CD14-positive monocyte (primary cell): ENCODE measurements at regions not wholly inside any gene's neighbourhood (a gene's known extent, or its start where the extent isn't known, plus 50 kb on each side); places are given as distances from the start of the nearest gene placed in this dataset.
A peak's percentile ranks its signal among the peaks of the same experiment; 100 is the strongest.

Experiments
- DNase-seq, 3 donors: peaks; one replicate each; pipeline ENCODE4 v3.0.0-alpha.2; 2011 to 2022
- H2AFZ ChIP-seq: 2 replicates; pipeline ENCODE4 v1.6.0; 2012; ENCODE audit warnings: mild to moderate bottlenecking, low read depth, low read length, inconsistent platforms; ENCODE audit not compliant: insufficient read depth, poor library complexity, severe bottlenecking
- H3K27ac ChIP-seq, 2 donors: 1 replicate in 1 of 2; 2 replicates in 1 of 2; pipeline ENCODE4 v1.5.1; 2012 to 2013; ENCODE audit warnings: low read length in 2 of 2, control low read depth in 1 of 2, inconsistent platforms in 1 of 2, low read depth in 1 of 2, mild to moderate bottlenecking in 1 of 2
- H3K27me3 ChIP-seq, 2 donors: one replicate each; pipeline versions ENCODE4 v1.6.0 to v1.6.1; 2011 to 2013; ENCODE audit warnings: low read length in 2 of 2; ENCODE audit not compliant: control insufficient read depth in 2 of 2, insufficient read depth in 2 of 2
- H3K36me3 ChIP-seq, 2 donors: replicated peaks in 1 of 2; 1 replicate in 1 of 2; 2 replicates in 1 of 2; pipeline versions ENCODE4 v1.5.1 to v1.6.1; 2012 to 2013; ENCODE audit warnings: low read length in 2 of 2, control low read depth in 1 of 2, inconsistent platforms in 1 of 2, mild to moderate bottlenecking in 1 of 2; ENCODE audit not compliant: insufficient read depth in 2 of 2, control insufficient read depth in 1 of 2
- H3K4me1 ChIP-seq, 2 donors: 1 replicate in 1 of 2; 2 replicates in 1 of 2; pipeline versions ENCODE4 v1.5.1 to v1.6.1; 2012 to 2013; ENCODE audit warnings: low read length in 2 of 2, control low read depth in 1 of 2, inconsistent platforms in 1 of 2, mild to moderate bottlenecking in 1 of 2, moderate library complexity in 1 of 2; ENCODE audit not compliant: insufficient read depth in 2 of 2, control insufficient read depth in 1 of 2
- H3K4me2 ChIP-seq: replicated peaks from 2 replicates; pipeline ENCODE3; 2012; ENCODE audit warnings: low read length, moderate library complexity, mild to moderate bottlenecking; ENCODE audit not compliant: poor library complexity, severe bottlenecking; ENCODE audit errors: extremely low read depth
- H3K4me3 ChIP-seq, 3 experiments: fragments of 200-600 bp in 1 of 3; sonication (generic) in 1 of 3; replicated peaks in 1 of 3; 1 replicate in 2 of 3; 2 replicates in 1 of 3; pipeline ENCODE4 v1.5.1; 2011 to 2013; ENCODE audit warnings: low read length in 3 of 3, mild to moderate bottlenecking in 3 of 3, control low read depth in 2 of 3, low read depth in 2 of 3, inconsistent platforms in 1 of 3, moderate library complexity in 1 of 3
- H3K79me2 ChIP-seq: 2 replicates; pipeline ENCODE4 v1.6.0; 2012; ENCODE audit warnings: mild to moderate bottlenecking, control low read depth, inconsistent platforms, low read length, moderate library complexity; ENCODE audit not compliant: insufficient read depth
- H3K9ac ChIP-seq: 2 replicates; pipeline ENCODE4 v1.6.0; 2017; ENCODE audit warnings: low read length, mild to moderate bottlenecking; ENCODE audit not compliant: insufficient read depth, poor library complexity, severe bottlenecking
- H3K9me3 ChIP-seq, 2 donors: replicated peaks in 1 of 2; 1 replicate in 1 of 2; 2 replicates in 1 of 2; pipeline versions ENCODE4 v1.5.1 to v1.6.1; 2012 to 2013; ENCODE audit warnings: low read length in 2 of 2, control low read depth in 1 of 2; ENCODE audit not compliant: control insufficient read depth in 1 of 2, insufficient read depth in 1 of 2
- H4K20me1 ChIP-seq: 2 replicates; pipeline ENCODE4 v1.6.0; 2012; ENCODE audit warnings: mild to moderate bottlenecking, low read length, control low read depth, moderate library complexity; ENCODE audit not compliant: insufficient read depth
- H3K27ac Mint-ChIP-seq, 7 donors: one replicate each; pipeline ENCODE4 v1.8.0; 2020; ENCODE audit warnings: mild to moderate bottlenecking in 7 of 7, mixed read lengths in 7 of 7, moderate library complexity in 6 of 7, inconsistent platforms in 2 of 7
- H3K27me3 Mint-ChIP-seq, 3 donors: one replicate each; pipeline ENCODE4 v1.8.0; 2021 to 2022; ENCODE audit warnings: low read depth in 3 of 3, mild to moderate bottlenecking in 3 of 3, mixed read lengths in 3 of 3, moderate library complexity in 3 of 3, inconsistent platforms in 1 of 3
- H3K36me3 Mint-ChIP-seq, 2 donors: one replicate each; pipeline ENCODE4 v1.8.0; 2020; ENCODE audit warnings: mixed read lengths in 2 of 2, inconsistent platforms in 1 of 2, mild to moderate bottlenecking in 1 of 2
- H3K4me1 Mint-ChIP-seq: one replicate; pipeline ENCODE4 v1.8.0; 2020; ENCODE audit warnings: mild to moderate bottlenecking, mixed read lengths
- H3K4me3 Mint-ChIP-seq, 2 donors: one replicate each; pipeline ENCODE4 v1.8.0; 2020; ENCODE audit warnings: mild to moderate bottlenecking in 2 of 2, mixed read lengths in 2 of 2, moderate library complexity in 1 of 2
- H3K9me3 Mint-ChIP-seq, 7 donors: one replicate each; pipeline ENCODE4 v1.8.0; 2020 to 2022; ENCODE audit warnings: mixed read lengths in 7 of 7, mild to moderate bottlenecking in 6 of 7, moderate library complexity in 6 of 7, inconsistent platforms in 2 of 7
- WGBS: methylation state at CpG from one replicate; pipeline ENCODE4 v1.1.5; 2013; ENCODE audit warnings: missing lambda C conversion rate; ENCODE audit not compliant: insufficient coverage; 5-methylcytosine and 5-hydroxymethylcytosine counted together
- intact Hi-C, 2 donors: fragments of 100-400 bp; cut with micrococcal nuclease; formaldehyde crosslinking; loops; one replicate each; pipeline versions ENCODE4 v1.15.0 to v1.15.1; 2023
- TF ChIP-seq, protein P1 (sequence below): fragments of 200-600 bp; IDR thresholded peaks from one replicate; pipeline ENCODE4 v1.8.0; 2022; ENCODE audit warnings: antibody characterized with exemption, mild to moderate bottlenecking

DNA sequence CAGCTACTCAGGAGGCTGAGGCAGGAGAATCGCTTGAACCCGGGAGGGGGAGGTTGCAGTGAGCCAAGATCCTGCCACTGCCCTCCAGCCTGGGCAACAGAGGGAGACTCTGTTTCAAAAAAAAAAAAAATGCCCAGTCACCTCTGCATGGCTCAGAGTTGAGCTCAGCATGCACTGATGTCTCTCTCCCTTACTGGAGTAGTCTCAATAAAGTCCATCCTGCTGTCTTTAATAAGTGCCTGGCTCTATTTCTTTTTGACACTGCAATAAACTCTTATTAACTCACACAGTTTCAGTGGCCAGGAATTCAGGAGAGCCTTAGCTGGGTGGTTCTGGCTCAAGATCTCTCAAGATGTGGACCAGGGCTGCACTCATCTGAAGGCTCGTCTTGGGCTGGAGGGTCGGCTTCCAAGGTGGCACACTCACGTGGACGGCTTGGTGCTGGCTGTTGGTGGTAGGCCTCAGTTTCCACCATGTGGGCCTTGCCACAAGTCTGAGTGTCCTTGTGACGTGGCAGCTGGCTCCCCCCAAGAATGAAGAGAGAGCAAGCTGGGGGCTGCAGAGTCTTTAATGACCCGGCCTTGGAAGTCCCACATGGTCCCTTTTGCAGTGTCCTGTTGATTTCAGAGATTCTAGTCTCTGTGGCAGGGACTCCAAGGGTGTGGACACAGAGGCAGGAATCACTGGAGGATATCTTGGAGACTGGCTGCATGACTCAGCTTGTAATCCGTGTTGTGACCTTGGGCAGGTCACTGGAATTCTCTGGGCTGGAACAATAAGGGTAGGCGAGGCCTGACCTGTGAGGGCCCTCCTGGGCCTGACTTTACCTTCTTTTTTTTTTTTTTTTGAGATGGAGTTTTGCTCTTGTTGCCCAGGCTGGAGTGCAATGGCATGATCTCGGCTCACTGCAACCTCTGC, 85.9 kb upstream of the KMT2C start:
- H3K4me1 ChIP-seq = no peaks in the 10 kb centered on the region
- Mint-ChIP-seq H3K4me3 (no peak overlapping the region), H3K27ac (peak overlapping the region in 1 of 7 donors; percentile 10), H3K4me1 (peaks cover 8% of the 10 kb centered on the region), H3K27me3 (peaks cover 3 to 7% (median 7%) of the 10 kb centered on the region in 3 donors), H3K9me3 (peaks cover 0 to 18% (median 6%) of the 10 kb centered on the region in 7 donors), H3K36me3 (no peaks in the 10 kb centered on the region)
- no peaks in the 10 kb centered on the region for H3K27me3 ChIP-seq
- no peaks in the 10 kb centered on the region for H3K36me3 ChIP-seq
- H3K9me3 ChIP-seq = peaks cover 0 to 7% of the 10 kb centered on the region in 2 donors
- TF ChIP-seq, protein P1, sequence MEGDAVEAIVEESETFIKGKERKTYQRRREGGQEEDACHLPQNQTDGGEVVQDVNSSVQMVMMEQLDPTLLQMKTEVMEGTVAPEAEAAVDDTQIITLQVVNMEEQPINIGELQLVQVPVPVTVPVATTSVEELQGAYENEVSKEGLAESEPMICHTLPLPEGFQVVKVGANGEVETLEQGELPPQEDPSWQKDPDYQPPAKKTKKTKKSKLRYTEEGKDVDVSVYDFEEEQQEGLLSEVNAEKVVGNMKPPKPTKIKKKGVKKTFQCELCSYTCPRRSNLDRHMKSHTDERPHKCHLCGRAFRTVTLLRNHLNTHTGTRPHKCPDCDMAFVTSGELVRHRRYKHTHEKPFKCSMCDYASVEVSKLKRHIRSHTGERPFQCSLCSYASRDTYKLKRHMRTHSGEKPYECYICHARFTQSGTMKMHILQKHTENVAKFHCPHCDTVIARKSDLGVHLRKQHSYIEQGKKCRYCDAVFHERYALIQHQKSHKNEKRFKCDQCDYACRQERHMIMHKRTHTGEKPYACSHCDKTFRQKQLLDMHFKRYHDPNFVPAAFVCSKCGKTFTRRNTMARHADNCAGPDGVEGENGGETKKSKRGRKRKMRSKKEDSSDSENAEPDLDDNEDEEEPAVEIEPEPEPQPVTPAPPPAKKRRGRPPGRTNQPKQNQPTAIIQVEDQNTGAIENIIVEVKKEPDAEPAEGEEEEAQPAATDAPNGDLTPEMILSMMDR = no peak
- H2AFZ ChIP-seq = no peak overlapping the region
- WGBS = 78% methylated on average over 8 of the region's 11 CpGs
- H3K27ac ChIP-seq = no peak overlapping the region
- H3K9ac ChIP-seq = no peak overlapping the region
- H3K4me2 ChIP-seq = no peak overlapping the region
- no peaks in the 10 kb centered on the region for H3K79me2 ChIP-seq
- DNase-seq = no peak
- intact Hi-C loops = no loop called here
- H4K20me1 ChIP-seq = no peaks in the 10 kb centered on the region
- no peak overlapping the region for H3K4me3 ChIP-seq

GRCh38 chr7:152520861-152521302, 85.1 kb upstream of the KMT2C start:
- H3K27ac Mint-ChIP-seq = no peak overlapping the region
- Histone ChIP-seq H3K9ac (no peak overlapping the region), H3K4me1 (no peaks in the 10 kb centered on the region), H4K20me1 (no peaks in the 10 kb centered on the region), H2AFZ (no peak overlapping the region), H3K27ac (no peak overlapping the region), H3K9me3 (peaks cover 0 to 7% of the 10 kb centered on the region in 2 donors), H3K27me3 (no peaks in the 10 kb centered on the region), H3K4me3 (no peak overlapping the region), H3K36me3 (no peaks in the 10 kb centered on the region), H3K79me2 (no peaks in the 10 kb centered on the region), H3K4me2 (no peak overlapping the region)
- TF ChIP-seq, protein P1 = no peak
- no peak for DNase-seq
- WGBS = 82% methylated on average over 2 of the region's 5 CpGs
- no peak overlapping the region for H3K4me3 Mint-ChIP-seq
- intact Hi-C loops = no loop called here
- peaks cover 8% of the 10 kb centered on the region for H3K4me1 Mint-ChIP-seq
- peaks cover 3 to 7% (median 5%) of the 10 kb centered on the region in 3 donors for H3K27me3 Mint-ChIP-seq
- H3K9me3 Mint-ChIP-seq = peaks cover 0 to 20% (median 6%) of the 10 kb centered on the region in 7 donors
- no peaks in the 10 kb centered on the region for H3K36me3 Mint-ChIP-seq
